ENCODE measurements at regions not wholly inside any gene's neighbourhood (a gene's known extent, or its start where the extent isn't known, plus 50 kb on each side); places are given as distances from the start of the nearest gene placed in this dataset.

GRCh38 chr2:82257796-82258555 is 1953.4 kb upstream of the LRRTM1 start:
- no peak overlapping the region for H3K27ac ChIP-seq (ENCODE audit: low read depth in 2 of 2, low read length in 2 of 2)
- FAIRE-seq = no peak
- no peaks in the 10 kb centered on the region for H3K4me1 ChIP-seq (ENCODE audit: control insufficient read depth in 2 of 3, insufficient read depth in 2 of 3, low read depth in 1 of 3, low read length in 3 of 3)
- intact Hi-C loops (cut with DNase I) = no loop called here
- no peak overlapping the region for H3K4me3 ChIP-seq (ENCODE audit: low read length in 3 of 3)
- TF ChIP-seq CTCF (IDR thresholded peaks at IDR 0.05; ENCODE audit: borderline replicate concordance, extremely low read depth, insufficient read depth) = no peak
- no peaks in the 10 kb centered on the region for H3K9me3 ChIP-seq (ENCODE audit: control insufficient read depth in 2 of 3, insufficient read depth in 1 of 3, low read length in 3 of 3)
- peak in 1 of 5 donors; percentile 39 for DNase-seq
- no peaks in the 10 kb centered on the region for H3K27me3 ChIP-seq (ENCODE audit: control insufficient read depth, insufficient read depth, low read length)
- H3K9ac ChIP-seq (ENCODE audit: low read length in 3 of 3) = no peak overlapping the region
- H3K36me3 ChIP-seq (ENCODE audit: control insufficient read depth in 2 of 3, insufficient read depth in 3 of 3, low read length in 3 of 3) = no peaks in the 10 kb centered on the region

DNA sequence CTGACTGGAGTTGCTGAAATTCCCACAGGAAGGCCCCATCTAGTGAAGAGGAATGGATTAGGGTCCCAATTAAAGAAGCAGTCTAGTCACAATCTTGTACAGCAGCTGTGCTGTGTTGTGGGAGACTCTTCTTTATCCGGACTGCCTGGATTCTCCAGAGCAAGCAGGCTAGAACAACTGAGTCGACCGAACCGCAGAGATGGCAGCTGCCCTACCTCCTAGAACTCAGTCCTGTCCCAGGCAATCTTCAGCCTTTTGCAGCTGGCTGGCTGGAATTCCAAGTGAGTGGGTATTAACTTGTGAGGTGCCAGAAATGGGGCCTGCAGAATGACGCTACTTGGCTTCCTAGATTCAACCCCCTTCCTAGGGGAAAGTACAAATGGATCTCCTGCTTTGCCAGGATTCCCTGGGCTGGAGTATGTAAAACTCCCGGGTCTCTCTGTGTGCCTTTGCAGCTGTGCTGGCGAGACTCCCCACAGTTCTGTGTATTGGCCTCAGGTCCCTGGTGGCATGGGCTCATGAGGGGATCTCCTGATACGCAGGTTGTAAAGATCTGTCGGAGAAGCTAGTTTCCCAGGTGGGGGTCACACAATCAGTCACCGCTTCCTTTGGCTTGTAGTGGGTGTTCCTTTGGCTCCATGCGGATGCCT is 1952.6 kb upstream of the LRRTM1 start:
- no peak overlapping the region for H3K27ac ChIP-seq (ENCODE audit: low read depth in 2 of 2, low read length in 2 of 2)
- H3K9me3 ChIP-seq (ENCODE audit: control insufficient read depth in 2 of 3, insufficient read depth in 1 of 3, low read length in 3 of 3) = no peaks in the 10 kb centered on the region
- H3K36me3 ChIP-seq (ENCODE audit: control insufficient read depth in 2 of 3, insufficient read depth in 3 of 3, low read length in 3 of 3) = no peaks in the 10 kb centered on the region
- FAIRE-seq (no peak), DNase-seq (peak in 1 of 5 donors; percentile 24)
- H3K27me3 ChIP-seq (ENCODE audit: control insufficient read depth, insufficient read depth, low read length) = no peaks in the 10 kb centered on the region
- no peaks in the 10 kb centered on the region for H3K4me1 ChIP-seq (ENCODE audit: control insufficient read depth in 2 of 3, insufficient read depth in 2 of 3, low read depth in 1 of 3, low read length in 3 of 3)
- H3K4me3 ChIP-seq (ENCODE audit: low read length in 3 of 3) = no peak overlapping the region
- no peak for TF ChIP-seq CTCF (IDR thresholded peaks at IDR 0.05; ENCODE audit: borderline replicate concordance, extremely low read depth, insufficient read depth)
- intact Hi-C loops (cut with DNase I) = no loop called here
- H3K9ac ChIP-seq (ENCODE audit: low read length in 3 of 3) = no peak overlapping the region

- TF ChIP-seq CTCF (IDR thresholded peaks at IDR 0.05; ENCODE audit: borderline replicate concordance, extremely low read depth, insufficient read depth) = no peak
- Histone ChIP-seq H3K9ac (ENCODE audit: low read length in 3 of 3) (no peak overlapping the region), H3K4me3 (ENCODE audit: low read length in 3 of 3) (no peak overlapping the region), H3K27ac (ENCODE audit: low read depth in 2 of 2, low read length in 2 of 2) (no peak overlapping the region), H3K36me3 (ENCODE audit: control insufficient read depth in 2 of 3, insufficient read depth in 3 of 3, low read length in 3 of 3) (no peaks in the 10 kb centered on the region), H3K4me1 (ENCODE audit: control insufficient read depth in 2 of 3, insufficient read depth in 2 of 3, low read depth in 1 of 3, low read length in 3 of 3) (no peaks in the 10 kb centered on the region), H3K27me3 (ENCODE audit: control insufficient read depth, insufficient read depth, low read length) (no peaks in the 10 kb centered on the region), H3K9me3 (ENCODE audit: control insufficient read depth in 2 of 3, insufficient read depth in 1 of 3, low read length in 3 of 3) (peaks cover 0 to 2% (median 0%) of the 10 kb centered on the region in 3 donors)
- intact Hi-C loops (cut with DNase I) = no loop called here
- no peak for FAIRE-seq
- DNase-seq = no peak
Observed at GRCh38 chr2:82256288-82256687, 1951.7 kb upstream of the LRRTM1 start.
